ENCODE measurements at regions not wholly inside any gene's neighbourhood (a gene's known extent, or its start where the extent isn't known, plus 50 kb on each side); places are given as distances from the start of the nearest gene placed in this dataset.

DNA sequence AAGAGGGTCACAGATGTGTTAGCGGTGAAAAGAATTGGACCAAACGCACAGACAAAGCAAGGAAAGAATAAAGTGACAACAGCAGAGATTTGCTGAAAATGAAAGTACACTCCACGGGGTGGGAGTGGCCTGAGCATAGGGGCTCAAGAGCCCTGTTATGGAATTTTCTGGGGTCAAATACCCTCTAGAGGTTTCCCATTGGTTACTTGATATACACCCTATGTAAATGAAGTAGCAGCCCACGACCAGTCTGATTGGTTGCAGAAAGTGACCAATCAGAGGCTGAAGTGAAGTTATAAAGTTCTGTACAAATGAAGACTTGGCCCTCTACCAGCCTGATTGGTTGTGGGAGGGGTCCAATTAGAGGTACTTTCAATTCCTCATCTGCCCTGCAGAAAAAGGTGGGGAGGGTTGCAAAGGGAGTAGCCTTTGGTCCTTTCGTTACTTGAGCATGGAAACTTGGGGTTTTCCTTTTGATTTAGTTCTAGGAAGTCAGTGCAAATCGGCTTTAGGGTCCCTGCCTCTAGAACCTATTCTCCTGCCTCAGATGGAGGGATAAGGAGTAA is 125.6 kb upstream of the PRPS1L1 start:
- no peak for DNase-seq (ENCODE audit: low read depth, low spot score)

DNA sequence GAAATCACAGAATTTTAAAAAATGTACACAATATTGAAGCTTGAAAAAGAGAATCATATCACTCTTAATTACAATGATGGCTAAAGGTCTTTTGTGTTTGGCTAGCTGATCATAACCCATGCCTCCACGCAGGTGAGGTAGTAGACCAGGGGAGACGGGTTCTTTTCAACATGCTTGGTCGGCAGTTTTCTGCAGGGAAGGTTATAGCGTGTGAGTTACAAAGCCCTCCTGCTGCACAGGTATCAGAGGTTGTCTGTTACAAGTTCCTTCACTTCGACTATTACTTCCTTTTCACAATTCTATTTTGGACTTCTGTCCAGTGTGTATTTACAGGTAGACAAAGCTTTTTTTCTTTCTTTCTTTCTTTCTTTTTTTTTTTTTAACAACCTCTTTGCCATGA is 127.1 kb upstream of the PRPS1L1 start:
- DNase-seq (ENCODE audit: low read depth, low spot score) = no peak

DNA sequence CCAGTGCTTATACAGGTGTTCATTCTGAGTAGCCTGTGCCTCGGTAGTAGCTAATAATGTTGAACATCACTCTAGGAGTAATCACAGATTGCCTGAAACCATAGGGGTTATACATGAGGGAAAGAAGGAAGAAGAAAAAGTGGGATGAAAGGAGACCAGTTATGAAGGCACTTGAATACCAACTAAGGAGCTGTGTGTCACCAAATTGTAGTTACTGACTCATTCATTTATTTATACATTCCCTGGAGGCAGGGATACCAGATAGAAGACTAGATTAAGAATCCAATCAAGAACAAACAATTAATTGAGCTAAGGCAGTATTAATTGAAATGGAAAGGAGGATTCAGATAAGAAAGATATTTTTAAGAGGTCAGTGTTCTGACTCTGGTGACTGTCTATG is 129.6 kb upstream of the PRPS1L1 start:
- DNase-seq (ENCODE audit: low read depth, low spot score) = no peak

DNA sequence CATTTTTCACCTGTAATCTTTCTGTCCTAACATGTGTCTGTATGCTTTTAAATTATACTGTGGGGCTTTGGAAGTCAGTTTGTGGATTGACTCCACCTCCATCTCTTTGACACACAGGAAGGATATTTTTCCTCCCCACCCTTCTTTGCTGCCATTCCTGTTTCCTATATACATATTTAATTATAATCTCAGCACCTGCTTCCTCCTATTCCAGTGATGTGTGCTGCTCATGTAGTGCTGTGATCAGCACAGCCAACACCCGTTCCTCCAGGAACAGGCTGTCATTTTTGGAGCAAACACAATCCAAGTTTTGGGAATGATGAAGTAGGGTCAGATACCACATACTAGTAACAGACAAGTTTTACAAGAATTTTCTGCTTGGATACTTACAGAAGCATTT is 135.0 kb upstream of the PRPS1L1 start:
- DNase-seq (ENCODE audit: low read depth, low spot score) = no peak

DNA sequence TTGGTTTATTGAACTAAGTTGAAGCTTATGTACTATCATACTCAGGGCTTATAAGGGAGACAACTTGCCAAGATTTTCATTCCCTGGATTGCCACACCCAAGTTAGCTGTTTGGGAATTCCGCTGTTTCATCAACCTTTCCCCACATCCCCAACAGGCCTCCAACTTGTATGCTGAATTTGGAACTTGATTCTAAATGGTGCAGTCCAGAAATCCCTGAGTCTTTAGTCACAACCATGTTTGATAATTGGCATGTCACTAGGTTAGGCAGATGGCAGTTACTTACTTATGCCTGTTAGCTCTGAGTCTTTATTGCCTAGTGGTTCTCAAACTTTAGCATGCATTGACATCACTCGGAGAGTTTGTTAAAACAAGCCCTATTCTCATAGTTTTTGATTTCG is 135.4 kb upstream of the PRPS1L1 start:
- no peak for DNase-seq (ENCODE audit: low read depth, low spot score)

DNA sequence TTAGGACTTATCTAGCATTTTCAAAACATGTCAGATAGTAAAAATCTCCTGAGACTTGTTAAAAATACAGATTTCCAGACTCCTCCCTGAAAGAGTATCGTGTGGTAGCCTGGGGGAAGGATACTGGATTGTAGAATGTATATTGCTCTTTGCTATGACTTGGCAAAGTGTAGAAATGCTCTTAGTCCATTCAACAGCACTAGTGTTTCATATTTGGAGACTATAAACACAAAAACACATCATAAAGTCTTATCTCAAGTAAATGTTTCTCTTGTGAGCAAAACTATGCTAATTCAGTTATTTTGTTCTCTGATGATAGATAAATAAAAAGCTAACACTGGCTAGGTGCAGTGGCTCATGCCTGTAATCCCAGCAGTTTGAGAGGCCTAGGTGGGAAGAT is 137.5 kb upstream of the PRPS1L1 start:
- no peak for DNase-seq (ENCODE audit: low read depth, low spot score)

DNA sequence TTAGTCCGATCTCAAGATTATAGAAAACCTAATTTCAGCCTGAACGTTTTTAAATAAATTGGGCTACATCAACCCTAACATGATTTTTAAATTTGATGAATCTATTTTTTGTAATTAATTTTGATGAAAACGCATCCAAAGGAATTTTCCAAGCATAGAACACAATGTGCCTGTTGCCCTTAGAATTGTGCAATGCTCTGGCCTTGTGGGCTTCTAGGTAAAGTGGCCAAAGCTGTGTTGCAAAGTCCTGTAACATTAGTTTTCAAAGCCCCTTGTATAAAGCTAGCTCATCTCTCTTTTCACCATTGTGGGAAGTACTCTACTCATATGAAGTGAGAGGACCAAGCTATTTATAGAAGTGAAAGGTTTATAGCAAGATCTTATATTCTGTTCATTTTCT is 138.4 kb upstream of the PRPS1L1 start:
- no peak for DNase-seq (ENCODE audit: low read depth, low spot score)

DNA sequence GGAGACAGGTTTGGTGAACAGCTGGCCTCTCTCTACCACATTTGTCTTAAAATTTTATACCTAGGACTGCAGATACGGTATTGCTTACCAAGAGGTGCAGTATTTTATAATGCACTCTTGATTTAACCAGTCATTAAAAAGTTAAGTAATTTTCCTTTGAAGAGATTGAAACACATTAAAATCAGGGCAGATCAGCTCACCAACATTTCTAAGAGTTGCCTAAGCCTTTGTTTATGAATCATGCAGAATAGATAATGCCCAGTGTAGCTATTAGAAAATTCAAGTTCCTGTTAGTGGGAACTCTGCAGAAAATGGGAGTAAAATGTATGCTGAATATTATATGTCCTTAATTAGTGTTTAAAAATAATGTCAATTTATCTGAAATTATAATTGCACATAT is 140.2 kb upstream of the PRPS1L1 start:
- DNase-seq (ENCODE audit: low read depth, low spot score) = no peak

DNA sequence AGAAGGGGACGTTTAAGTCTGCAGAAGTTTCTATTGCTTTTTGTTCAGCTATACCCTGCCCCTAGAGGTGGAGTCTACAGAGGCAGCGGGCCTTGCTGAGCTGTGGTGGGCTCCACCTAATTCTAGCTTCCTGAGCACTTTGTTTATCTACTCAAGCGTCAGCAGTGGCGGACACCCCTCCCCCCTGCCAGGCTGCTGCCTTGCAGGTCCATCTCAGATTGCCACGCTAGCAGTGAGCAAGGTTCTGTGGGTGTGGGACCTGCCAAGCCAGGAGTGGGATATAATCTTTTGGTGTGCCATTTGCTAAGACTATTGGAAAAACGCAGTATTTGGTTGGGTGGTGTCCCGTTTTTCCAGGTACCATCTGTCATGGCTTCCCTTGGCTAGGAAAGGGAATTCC is 147.3 kb upstream of the PRPS1L1 start:
- no peak for DNase-seq (ENCODE audit: low read depth, low spot score)

DNA sequence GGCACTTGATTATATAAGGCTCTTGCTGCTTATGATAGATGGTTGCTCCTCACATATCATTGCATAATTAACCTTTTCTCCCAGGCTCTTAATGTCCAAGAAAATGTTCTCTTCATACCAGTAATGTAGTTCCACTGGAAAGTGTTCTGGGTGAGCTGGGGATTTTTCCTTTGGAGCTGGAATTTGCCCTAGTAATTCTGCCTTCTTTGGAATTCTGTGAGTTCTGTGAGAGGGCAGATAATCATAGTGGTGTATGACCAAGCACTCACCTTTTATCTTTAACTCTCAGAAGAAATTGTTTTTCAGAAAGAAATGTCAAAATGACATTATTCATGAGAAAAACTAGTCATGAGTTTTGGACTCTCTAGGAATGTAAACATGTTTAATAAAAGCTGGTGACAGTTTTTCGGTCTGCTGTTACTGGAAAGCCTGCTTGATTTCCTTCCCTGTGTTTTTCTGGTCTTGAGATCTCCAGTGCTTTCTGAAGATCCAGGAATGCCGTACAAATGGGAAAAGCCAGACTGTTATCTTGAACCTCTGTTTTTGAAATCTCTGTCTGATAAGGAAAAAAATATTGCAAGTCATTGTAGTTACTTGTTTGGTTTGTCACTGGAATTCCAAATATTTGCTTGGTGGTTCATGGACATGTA is 148.3 kb upstream of the PRPS1L1 start:
- DNase-seq (ENCODE audit: low read depth, low spot score) = no peak

DNA sequence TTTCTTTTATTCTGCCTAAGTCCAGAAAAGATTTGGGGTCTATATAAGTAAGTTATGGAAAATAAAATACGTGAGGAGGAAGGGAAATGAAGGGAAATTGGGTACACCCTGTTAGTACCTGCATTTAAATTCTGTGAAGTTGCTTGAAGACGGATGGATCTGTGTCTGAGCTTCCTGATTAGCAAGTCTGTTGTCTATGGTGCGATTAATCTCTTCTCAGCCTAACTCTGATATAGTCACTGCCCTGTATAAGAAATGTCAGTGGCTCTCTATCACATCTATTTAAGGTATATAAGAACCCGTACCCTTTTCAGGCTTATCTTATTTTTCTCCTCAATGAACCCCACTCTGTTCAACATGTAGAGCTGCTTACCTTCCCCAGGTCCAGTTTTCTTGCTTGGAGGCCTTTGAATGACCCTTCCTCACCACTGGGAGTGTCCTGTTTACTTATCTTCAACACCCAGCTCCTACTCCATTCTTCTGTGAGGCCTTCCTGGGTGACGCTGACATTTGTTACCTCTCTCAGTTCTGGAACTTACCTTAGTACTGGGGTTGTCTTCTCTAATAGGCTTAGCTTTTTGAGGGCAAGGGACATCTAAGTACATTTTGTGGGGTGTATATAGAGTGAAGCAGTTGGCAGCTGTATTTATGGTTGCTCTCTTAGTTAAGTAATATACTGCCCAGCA is 149.6 kb upstream of the PRPS1L1 start:
- no peak for DNase-seq (ENCODE audit: low read depth, low spot score)

DNA sequence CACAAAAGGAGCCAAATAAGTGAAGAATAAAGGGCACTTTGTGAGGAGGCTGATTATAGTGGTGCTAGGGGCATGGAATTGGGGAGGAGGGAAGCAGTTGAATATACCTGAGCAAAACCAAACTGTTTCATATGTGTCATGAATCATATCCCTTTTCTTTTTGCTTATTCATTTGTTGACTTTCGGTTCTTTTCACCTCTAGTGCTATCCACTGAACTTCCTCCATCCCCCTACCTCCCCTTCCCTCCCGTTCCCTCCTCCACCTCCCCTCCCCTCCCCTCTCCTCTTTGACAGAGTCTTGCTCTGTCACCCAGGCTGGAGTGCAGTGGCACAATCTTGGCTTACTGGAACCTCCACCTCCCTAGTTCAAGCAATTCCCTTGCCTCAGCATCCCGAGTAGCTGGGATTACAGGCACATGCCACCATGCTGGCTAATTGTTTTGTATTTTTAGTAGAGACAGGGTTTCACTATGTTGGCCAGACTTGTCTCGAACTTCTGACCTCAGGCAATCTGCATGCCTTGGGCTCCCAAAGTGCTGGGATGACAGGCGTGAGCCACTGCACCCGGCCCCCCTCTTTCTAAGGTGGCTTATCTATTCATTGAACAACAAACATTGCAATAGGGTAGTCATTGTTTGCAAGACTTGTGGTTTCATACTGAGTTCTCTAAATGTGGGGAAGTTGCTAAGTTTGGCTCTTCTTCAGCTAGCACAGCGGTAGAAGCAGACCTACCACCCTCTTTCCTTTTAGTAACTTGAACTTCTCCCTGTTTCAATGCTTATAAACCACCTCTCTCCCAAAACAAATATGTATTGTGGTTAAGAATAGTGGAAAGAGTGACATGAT is 150.4 kb upstream of the PRPS1L1 start:
- DNase-seq (ENCODE audit: low read depth, low spot score) = no peak

DNA sequence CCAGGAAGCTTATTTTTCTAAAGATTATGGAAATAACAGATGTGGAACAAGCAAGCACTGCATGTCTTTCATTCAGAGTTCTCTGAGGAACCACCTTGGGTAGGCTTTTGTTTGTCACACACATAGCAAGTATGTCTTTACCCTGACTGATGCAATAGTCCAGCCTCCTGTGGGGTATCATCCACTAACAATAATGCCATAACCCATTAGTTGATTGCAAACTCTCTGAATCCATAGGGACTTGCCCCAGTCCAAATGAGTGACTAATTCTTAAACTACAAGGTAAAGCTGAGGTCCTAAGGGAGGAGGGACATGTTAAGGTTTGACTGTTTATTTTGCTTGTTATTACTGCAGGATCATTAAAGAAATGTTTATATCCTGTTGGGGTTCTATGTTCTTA is 151.4 kb upstream of the PRPS1L1 start:
- no peak for DNase-seq (ENCODE audit: low read depth, low spot score)

DNA sequence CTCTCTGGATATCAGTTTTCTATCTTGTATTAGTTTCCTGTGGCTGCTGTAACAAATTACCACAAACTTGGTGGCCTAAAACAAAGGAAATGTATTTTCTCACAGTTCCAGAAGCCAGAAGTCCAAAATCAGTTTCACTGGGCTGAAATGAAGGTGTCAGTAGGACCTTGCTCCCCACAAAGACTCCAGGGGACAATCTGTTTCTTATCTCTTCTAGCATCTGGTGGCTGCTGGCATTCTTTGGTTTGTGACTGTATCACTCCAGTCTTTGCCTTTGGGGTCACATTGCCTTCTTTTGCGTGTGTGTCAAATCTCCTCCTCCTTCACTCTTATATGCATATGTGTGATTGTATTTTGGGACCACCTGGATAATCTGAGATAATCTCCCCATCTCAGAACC is 153.0 kb upstream of the PRPS1L1 start:
- no peak for DNase-seq (ENCODE audit: low read depth, low spot score)

DNA sequence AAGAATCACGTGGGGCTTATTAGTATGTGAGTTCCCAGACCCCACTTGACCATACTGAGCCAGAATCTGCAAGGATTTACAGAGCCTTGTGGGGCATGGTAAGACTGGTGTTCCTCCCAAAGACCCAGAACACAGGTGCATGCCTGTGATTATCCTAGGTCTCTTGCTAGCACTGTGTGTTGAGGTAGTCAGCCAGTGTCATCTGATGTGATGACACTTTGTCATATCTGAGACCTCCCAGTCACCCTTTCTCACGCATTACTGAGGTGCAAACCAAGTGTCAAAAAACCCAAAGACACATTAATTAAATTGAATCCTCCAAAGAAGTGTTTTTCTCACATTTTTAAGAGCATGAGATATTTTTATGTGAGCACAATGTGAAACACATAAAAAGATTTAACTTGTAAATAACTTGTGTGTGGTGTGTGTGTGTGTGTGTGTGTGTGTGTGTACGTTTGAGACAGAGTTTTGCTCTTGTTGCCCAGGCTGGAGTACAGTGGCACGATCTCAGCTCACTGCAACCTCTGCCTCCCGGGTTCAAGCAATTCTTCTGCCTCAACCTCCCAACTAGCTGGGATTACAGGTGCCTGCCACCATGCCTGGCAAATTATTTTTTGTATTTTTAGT is 162.0 kb upstream of the PRPS1L1 start:
- no peak for DNase-seq (ENCODE audit: low read depth, low spot score)

DNA sequence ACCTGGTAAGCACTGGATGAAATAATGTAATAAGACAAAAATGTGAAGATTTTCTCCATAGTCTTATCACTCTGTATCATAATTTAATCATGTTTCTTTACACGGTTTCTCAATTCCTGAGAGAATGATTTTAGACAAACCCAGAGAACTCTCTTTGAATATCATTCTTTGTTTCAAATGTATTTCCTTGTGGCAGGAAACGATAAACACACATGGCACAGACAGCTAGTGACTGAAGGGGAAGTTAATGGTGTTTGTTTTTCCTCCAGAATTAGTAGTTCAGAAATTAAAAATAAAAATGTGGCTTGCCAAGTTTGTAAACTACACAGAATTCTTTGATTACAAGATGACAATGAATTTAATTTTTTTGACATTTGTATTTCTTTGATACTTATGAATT is 163.7 kb upstream of the PRPS1L1 start:
- DNase-seq (ENCODE audit: low read depth, low spot score) = no peak

DNA sequence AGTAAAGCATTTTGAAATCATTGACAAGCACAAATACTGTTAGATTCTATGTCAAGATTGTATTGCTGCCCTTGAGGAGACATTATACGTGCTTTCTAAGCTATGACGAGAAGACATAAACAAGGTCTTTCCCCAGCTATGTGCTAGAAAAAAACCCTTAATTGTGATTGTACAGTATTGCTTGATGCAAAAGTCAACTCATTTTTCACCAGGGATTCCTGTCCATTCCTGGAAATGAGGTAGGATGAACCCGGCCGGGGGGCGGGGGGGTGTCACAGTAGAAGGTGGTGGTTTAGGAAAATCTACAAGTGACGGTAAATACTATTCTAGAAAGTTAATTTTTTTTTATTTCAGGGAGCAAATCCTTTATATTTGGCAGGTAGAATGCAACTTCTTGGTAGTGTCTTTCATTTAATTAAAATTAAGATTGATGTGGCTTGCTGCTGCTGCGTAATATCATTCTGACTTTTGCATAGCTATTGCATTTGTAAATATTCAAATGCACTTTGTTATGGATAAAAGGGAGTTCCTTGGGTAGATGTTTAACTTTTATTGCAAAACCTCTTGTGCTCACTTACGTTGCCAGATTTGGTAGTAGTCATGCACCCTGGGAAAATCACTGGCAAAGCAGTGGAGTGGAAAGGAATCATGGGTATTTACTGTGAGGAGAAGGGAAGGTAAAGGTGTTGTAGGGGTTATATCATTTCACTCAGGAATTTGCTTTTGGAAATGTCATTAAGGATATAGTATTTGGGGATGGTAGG is 164.4 kb upstream of the PRPS1L1 start:
- DNase-seq (ENCODE audit: low read depth, low spot score) = no peak

DNA sequence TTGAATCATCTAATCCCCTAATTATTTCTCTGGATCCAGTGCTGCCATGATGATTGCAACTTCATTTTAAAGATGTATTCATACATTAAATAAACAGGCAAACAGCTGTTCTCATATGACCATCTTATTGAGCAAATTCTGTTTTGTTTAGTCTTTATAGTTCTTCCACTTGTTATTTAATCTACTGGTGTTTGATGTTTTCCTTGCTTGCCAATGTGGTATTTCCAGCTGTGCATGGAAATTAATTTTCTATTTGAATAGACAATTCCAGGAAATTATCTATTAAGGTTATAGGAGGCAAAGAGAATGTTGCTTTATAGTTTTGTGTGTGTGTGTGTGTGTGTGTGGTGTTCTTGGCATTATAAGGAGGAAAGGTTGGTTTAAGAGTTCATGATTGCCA is 167.0 kb upstream of the PRPS1L1 start:
- DNase-seq (ENCODE audit: low read depth, low spot score) = no peak

DNA sequence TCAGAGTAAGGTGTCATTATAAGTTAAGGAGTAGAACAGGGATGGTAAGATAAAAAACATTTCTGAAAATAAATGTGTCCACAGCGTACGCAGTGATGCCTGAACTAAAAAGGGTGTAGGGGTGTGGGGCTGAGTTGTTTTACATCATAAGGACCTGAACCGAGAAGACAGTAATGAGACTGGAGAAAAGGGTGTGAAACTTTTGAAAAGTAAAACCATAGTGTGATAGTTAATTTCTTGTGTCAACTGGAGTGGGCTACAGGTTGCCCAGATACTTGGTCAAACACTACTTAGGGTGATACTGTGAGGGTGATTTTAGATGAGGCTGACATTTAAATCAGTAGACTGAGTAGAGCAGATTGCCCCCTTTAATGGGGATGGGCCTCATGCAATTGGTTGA is 169.0 kb upstream of the PRPS1L1 start:
- DNase-seq (ENCODE audit: low read depth, low spot score) = no peak

DNA sequence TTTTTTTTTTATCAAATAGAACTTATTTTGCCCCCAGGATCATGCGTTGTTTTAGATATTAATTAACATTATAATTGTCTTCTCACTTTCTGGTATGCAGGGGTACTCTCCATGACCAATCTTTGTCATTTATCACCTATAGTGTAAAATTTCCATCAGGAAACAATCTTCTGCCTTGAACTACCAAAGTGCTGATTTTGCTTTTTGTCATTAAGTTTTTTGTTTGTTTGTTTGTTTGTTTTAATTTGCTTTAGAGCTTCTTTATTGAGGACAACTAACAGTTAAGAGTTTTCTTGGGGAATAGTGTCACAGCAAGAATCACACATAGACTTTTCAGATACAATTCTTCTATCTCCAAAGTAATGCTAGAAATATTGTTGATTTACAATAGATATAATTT is 171.2 kb upstream of the PRPS1L1 start:
- no peak for DNase-seq (ENCODE audit: low read depth, low spot score)

DNA sequence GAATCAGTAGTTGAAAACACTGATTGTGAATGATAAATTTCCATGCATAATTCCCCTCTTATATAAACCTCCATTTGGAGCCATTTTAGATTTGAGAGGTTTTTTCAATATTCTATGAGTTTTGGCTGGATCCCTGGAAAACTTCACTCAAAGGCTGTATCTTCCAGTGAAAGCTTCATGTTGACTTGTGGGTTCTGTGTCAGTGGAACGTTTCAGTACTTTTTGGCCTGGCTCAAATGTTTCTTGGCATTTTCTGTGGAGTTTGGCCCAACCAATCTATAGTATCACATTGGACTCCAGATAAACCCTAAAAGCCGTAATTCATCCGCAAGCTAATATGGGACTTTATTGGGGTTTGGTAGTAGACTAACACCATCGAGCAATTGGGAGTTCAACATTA is 172.6 kb upstream of the PRPS1L1 start:
- no peak for DNase-seq (ENCODE audit: low read depth, low spot score)
